ENCODE measurements at regions not wholly inside any gene's neighbourhood (a gene's known extent, or its start where the extent isn't known, plus 50 kb on each side); places are given as distances from the start of the nearest gene placed in this dataset.
"Not testable (repeated sequence)": the region's sequence is repeated elsewhere in the genome, so short reads cannot be mapped to it uniquely, and the experiment has no call there.

- no peak for DNase-seq
These were observed 779.6 kb downstream of the DIAPH3 start for GRCh38 chr13:59384154-59384553.

GRCh38 chr13:59391696-59392095, 772.0 kb downstream of the DIAPH3 start:
- peak; percentile 63 for DNase-seq

DNA sequence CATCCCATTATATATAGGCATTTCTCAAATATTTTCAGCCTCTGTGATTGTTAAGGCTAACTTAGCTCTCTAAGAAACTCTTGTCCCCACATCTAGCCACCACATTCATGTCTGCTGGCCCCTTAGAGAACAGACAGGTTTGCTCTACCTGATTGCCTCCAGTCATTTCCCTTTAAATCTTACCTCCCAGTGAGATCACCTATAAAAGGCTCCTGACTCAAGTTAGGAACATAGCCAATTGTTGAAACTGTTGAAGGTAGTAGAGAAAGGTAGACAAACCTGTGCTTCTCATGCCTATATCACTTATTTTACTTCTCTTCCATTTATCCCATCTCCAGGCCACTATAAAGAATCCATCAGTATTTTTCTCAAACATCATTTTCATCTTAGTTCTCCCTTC, 771.4 kb downstream of the DIAPH3 start:
- no peak for DNase-seq

GRCh38 chr13:59394496-59394895, 769.2 kb downstream of the DIAPH3 start:
- DNase-seq, result no peak

DNA sequence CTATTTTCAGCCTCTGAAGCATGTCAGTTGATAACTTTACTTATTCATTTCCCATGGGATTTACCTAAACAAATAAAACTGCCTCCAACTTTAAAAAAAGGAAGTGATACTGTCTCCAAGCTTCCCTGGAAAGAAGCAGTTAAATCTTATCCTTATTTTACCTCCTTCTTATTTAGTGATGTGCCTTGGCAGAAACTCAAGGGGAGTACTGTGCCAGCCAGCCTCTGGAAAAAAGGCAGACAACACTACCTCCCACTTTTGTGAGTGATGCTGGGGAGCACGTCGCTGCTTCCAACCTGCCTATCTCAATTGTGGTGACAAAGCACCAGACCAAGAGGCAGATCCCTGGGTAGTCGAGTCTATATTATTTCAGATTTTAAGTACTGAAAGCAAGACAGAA, 765.6 kb downstream of the DIAPH3 start:
- no peak for DNase-seq

DNA sequence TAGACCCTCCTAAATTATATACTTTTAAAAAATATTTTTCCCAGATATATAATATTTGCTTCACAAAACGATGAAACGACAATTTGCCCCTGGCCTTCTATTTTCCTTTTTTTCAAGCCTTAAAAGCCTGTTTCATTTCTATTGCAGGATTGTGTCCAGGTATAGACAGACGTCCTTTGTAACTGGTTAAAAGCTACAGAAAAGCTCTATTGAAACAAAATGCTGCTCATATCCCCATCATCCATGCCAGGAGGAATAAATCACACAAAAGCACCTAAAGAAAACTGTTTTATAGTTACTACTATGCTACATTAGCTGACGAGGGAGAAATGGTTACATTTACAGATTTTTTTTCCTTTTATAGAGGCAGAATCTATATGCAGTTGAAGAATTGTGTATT, 765.1 kb downstream of the DIAPH3 start:
- DNase-seq, result no peak

GRCh38 chr13:59399513-59399912, 764.2 kb downstream of the DIAPH3 start:
- DNase-seq, result no peak

DNA sequence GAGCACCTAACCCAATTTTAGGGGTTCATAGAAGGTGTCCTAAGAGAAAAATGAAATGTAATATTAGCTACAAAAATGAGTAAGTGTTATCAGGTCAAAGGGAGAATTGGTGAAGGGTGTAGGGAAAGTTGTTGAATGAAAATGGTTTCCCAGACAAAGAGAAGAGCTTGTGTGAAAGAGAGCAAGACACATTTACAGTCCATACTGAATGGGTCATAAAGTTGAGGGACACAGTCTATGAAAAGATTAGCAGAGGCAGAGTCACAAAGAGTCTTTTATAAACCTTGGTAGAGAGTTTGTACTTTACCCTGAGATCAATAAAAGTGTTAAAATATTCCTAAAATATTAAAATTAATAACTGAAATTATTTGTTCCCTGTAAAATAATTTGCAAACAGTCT, 759.4 kb downstream of the DIAPH3 start:
- DNase-seq, result no peak

GRCh38 chr13:59407251-59407650, 756.5 kb downstream of the DIAPH3 start:
- not testable (repeated sequence) for DNase-seq

- no peak for DNase-seq
These were observed 755.0 kb downstream of the DIAPH3 start for GRCh38 chr13:59408738-59409137.

- DNase-seq, result no peak
These were observed 754.5 kb downstream of the DIAPH3 start for GRCh38 chr13:59409211-59409610.

- no peak for DNase-seq
These were observed 754.0 kb downstream of the DIAPH3 start for GRCh38 chr13:59409634-59410200.

- DNase-seq, result no peak
These were observed 750.6 kb downstream of the DIAPH3 start for GRCh38 chr13:59413126-59413525.

DNA sequence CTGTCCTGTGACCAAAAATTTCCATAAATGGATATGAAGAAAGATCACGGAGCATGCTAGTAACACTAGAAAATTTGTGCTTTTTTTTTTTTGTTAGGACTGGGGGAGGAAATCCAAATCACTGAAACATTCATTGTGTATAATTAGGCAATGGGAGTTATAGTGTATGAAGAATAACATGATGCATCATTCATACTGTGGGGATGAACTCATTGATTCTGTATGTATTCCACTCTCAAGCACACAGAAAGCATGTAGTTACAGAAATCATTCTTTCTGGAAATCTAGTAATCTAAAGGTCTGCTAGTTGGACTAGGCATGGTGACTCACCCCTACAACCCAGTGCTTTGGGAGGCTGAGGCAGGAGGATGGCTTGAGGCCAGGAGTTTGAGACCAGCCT, 749.7 kb downstream of the DIAPH3 start:
- no peak for DNase-seq

GRCh38 chr13:59415498-59415897, 748.2 kb downstream of the DIAPH3 start:
- DNase-seq, result no peak

- no peak for DNase-seq
These were observed 747.2 kb downstream of the DIAPH3 start for GRCh38 chr13:59416561-59416960.

- no peak for DNase-seq
These were observed 741.1 kb downstream of the DIAPH3 start for GRCh38 chr13:59422646-59423045.

GRCh38 chr13:59423708-59424340, 739.9 kb downstream of the DIAPH3 start:
- DNase-seq, result no peak

DNA sequence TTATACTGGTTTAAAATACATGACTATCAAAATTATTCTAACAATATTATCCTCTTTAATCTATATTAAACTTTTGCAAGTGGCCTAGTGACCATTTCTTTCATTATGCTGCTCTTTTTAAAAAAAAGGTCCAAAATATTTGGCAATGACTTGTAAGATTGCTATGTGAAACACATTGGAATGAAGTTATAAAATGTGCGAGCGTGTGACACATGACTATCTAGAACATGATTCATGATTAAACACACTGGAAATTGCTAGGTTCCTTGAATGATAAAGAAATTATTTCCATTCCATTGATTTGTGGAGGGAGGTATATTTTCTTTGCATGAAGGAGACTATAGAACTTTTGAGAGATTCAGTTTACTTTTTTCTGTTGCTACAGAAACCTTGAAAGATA, 739.1 kb downstream of the DIAPH3 start:
- no peak for DNase-seq

DNA sequence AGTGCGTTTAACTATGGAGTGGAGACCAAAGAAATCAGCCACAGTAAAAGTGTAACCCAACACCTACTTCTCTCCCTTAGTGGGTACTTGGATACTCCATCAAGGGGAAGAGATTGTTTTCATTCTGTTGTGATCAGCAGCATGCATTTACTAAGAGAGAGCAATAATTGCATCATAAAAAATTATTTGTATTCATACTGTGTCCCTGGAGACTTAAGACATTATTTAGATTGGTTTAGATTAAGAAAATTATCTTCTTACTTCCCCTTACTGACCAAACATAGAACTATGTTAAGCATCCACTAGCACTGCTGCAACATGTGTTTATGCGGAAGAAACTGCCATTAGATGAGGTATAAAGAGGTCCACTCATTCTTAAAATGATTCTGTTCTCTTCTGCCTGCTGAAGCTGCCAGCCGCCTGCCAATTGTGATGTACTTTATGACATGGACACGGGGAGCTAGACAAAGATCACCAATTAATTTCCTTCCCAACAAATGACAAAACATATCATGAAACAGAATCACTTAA, 738.5 kb downstream of the DIAPH3 start:
- no peak for DNase-seq

DNA sequence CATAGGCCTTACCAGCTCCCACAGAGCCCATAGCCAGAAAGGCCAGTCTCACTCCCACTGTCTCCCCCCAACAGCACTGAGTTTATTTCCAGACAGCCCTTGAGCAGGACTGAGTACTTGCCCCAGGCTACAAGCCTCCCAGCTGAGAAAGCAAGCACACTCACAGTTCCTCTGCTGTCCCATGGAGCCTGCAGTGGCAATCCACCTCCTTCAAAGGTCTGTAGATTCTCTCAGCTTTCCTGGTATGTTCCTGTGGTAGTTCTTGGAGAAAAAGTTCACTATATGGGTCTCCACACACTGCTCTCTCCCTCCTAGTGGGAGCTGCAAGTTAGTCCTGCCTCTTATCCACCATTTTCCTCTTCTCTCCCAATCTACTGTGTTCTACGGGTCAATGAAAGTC, 728.7 kb downstream of the DIAPH3 start:
- no peak for DNase-seq

DNA sequence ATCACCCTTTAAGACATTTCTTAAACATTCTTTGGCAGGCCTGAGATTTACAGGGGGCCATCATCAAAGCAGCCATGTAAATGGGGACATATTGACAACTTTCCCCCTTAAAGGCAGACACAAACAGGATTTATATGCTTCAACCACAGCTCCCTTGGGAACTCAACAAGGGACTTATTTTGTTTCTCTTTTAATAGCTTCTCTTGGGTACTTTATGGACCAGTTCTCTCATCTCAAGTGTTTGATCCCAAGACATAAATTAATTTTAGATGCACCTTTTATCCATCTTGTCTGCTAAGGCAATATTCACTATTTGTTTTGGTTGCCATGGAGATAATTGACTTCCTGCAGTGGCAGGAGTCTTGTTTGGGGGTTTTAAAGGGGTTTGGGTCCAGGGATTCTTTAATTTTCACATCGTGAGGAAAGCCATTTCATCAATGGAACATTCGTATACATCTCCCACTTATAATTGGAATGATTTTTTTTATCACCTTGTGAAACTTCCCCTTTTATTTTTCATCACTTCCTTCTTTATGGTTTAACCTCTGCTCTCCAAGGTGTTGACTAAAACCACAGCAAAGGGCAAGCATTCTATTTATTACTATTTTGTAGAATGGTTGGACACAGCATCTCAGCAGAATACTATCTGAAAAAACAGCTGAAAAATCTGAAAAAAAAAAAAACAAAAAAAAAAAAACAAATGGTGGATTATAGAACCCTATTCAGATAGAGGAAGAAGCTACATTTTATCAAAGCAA, 726.0 kb downstream of the DIAPH3 start:
- no peak for DNase-seq

GRCh38 chr13:59439776-59440428, 723.8 kb downstream of the DIAPH3 start:
- no peak for DNase-seq

GRCh38 chr13:59441068-59441467, 722.7 kb downstream of the DIAPH3 start:
- not testable (repeated sequence) for DNase-seq
